ENCODE measurements at regions not wholly inside any gene's neighbourhood (a gene's known extent, or its start where the extent isn't known, plus 50 kb on each side); places are given as distances from the start of the nearest gene placed in this dataset.

DNA sequence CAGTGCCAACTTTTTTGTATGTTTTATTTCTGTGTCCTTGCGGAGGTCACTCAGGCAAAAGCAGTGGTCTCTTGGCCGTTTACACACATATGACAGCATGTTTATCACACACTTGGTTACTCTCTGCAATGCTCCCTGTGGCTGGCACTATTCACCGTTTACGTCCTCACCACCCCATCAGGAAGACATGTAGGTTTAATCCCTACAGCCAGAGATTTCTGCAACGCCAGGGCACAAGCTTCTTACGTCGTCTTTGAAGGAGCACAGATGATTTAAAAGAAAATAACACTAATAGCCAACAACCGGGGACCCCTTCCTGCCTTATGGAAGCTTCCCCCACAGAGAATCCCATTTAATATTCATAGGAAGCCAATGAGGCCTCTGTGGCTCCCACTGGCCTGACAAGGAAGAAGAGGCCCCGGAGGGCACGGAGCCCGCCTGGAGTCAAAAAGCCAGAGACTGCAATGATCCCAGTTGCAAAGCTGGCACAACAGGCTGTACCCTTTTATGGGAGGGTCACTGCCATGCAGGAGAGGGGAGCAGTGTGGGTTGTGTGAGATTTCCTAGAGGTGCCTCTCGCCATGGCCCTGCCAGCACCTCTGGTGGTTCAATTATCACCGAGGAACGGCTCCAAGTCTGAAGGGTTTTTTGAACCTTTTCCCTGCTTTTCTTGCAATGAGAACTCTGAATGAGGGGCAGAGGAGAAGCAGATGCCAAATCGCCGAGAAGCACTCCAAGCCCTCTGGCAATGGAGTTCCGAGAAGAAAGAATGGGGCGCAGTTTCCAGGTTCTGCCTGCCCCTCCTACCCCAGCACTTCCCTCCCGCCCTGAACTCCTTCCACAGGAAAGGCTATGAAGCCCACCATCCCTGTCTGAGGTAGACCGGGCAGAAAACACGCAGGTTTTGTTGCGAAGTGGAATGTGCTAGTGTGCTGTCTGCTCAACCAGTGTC lies 96.2 kb downstream of the THBS2 start:
- WGBS (ENCODE audit: missing lambda C conversion rate): 84% methylated on average over 18 of the region's 22 CpGs

DNA sequence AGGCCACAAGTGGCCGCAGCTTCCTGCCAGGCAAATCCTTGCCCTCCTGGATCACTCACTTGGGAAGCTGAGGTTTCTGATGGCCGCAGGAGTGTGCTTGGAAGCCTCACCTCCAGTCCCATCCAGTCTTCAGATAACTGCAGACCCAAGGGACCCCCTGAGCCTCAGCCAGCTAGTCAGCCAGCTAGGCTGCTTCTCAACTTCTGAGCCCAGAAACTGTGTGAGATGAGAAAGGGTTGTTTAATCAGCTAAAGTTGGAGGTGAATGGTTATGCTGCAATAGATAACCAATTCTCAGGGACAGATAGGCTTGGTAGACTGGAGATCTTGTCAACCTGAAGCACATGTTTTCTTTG lies 96.9 kb downstream of the THBS2 start:
- H3K4me3 ChIP-seq: no peak overlapping the region
- POLR2A ChIA-PET: no interaction called here
- H3K27ac ChIP-seq: no peak overlapping the region
- DNase-seq (ENCODE audit: low read depth in 1 of 2, low spot score in 1 of 2): no peak
- no CpG with 5 or more reads among the region's 2 CpGs for WGBS (ENCODE audit: missing lambda C conversion rate)
- FAIRE-seq: no peak
- CTCF ChIA-PET: interaction anchor here (1.0 kb wide), 1 partner anchor 57 kb away, joined by 3 read pairs; no protein-coding TSS in a partner anchor
- no peak for ATAC-seq
- no peak overlapping the region for H3K4me2 ChIP-seq
- H3K9me3 ChIP-seq: no peaks in the 10 kb centered on the region
- TF ChIP-seq PHF8 (IDR thresholded peaks at IDR 0.05; ENCODE audit: borderline replicate concordance, low read depth) (no peak), CEBPB (IDR thresholded peaks at IDR 0.05) (no peak), ESRRA (IDR thresholded peaks at IDR 0.05; ENCODE audit: borderline replicate concordance, low read length) (no peak), ZC3H11A (IDR thresholded peaks at IDR 0.05) (no peak), HOXB13 (CRISPR knock-in tag; IDR thresholded peaks at IDR 0.05; ENCODE audit: low read depth) (no peak), BHLHE40 (IDR thresholded peaks at IDR 0.05; ENCODE audit: low read depth, low read length) (no peak), POLR2A (IDR thresholded peaks at IDR 0.05; ENCODE audit: low read length) (no peak), SMC3 (IDR thresholded peaks at IDR 0.05) (no peak)
- TF ChIP-seq, protein P1, sequence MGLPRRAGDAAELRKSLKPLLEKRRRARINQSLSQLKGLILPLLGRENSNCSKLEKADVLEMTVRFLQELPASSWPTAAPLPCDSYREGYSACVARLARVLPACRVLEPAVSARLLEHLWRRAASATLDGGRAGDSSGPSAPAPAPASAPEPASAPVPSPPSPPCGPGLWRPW (IDR thresholded peaks at IDR 0.05): no peak
- TF ChIP-seq, protein P2, sequence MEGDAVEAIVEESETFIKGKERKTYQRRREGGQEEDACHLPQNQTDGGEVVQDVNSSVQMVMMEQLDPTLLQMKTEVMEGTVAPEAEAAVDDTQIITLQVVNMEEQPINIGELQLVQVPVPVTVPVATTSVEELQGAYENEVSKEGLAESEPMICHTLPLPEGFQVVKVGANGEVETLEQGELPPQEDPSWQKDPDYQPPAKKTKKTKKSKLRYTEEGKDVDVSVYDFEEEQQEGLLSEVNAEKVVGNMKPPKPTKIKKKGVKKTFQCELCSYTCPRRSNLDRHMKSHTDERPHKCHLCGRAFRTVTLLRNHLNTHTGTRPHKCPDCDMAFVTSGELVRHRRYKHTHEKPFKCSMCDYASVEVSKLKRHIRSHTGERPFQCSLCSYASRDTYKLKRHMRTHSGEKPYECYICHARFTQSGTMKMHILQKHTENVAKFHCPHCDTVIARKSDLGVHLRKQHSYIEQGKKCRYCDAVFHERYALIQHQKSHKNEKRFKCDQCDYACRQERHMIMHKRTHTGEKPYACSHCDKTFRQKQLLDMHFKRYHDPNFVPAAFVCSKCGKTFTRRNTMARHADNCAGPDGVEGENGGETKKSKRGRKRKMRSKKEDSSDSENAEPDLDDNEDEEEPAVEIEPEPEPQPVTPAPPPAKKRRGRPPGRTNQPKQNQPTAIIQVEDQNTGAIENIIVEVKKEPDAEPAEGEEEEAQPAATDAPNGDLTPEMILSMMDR (IDR thresholded peaks at IDR 0.05): no peak
- no peaks in the 10 kb centered on the region for H3K4me1 ChIP-seq

More for the DNA sequence above, 96.2 kb downstream of the THBS2 start:
- Histone ChIP-seq H3K9me3 (no peaks in the 10 kb centered on the region), H3K4me1 (peaks cover 1% of the 10 kb centered on the region), H3K4me2 (no peak overlapping the region), H3K4me3 (no peak overlapping the region), H3K27ac (no peak overlapping the region)
- TF ChIP-seq MAZ (IDR thresholded peaks at IDR 0.05; ENCODE audit: borderline replicate concordance, low read depth, low read length) (no peak), FOSB (CRISPR knock-in tag; IDR thresholded peaks at IDR 0.05) (no peak), SREBF2 (IDR thresholded peaks at IDR 0.05) (no peak), CBX8 (IDR thresholded peaks at IDR 0.05) (no peak), CHD4 (IDR thresholded peaks at IDR 0.05; ENCODE audit: borderline replicate concordance) (no peak), GATA3 (IDR thresholded peaks at IDR 0.05; ENCODE audit: borderline replicate concordance) (no peak), FOXS1 (CRISPR knock-in tag; IDR thresholded peaks at IDR 0.05) (no peak), RFX5 (IDR thresholded peaks at IDR 0.05) (no peak), ZFP36 (IDR thresholded peaks at IDR 0.05; ENCODE audit: borderline replicate concordance, partially characterized antibody) (no peak), HOXB13 (CRISPR knock-in tag; IDR thresholded peaks at IDR 0.05; ENCODE audit: low read depth) (no peak), RCOR1 (IDR thresholded peaks at IDR 0.05; ENCODE audit: low read depth, low read length) (no peak)
- TF ChIP-seq, protein P3, sequence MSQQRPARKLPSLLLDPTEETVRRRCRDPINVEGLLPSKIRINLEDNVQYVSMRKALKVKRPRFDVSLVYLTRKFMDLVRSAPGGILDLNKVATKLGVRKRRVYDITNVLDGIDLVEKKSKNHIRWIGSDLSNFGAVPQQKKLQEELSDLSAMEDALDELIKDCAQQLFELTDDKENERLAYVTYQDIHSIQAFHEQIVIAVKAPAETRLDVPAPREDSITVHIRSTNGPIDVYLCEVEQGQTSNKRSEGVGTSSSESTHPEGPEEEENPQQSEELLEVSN (IDR thresholded peaks at IDR 0.05; ENCODE audit: borderline replicate concordance, low read depth): no peak
- TF ChIP-seq, protein P4, sequence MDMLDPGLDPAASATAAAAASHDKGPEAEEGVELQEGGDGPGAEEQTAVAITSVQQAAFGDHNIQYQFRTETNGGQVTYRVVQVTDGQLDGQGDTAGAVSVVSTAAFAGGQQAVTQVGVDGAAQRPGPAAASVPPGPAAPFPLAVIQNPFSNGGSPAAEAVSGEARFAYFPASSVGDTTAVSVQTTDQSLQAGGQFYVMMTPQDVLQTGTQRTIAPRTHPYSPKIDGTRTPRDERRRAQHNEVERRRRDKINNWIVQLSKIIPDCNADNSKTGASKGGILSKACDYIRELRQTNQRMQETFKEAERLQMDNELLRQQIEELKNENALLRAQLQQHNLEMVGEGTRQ (IDR thresholded peaks at IDR 0.05): no peak
- ChIA-PET CTCF (interaction anchor here (1.0 kb wide), 1 partner anchor 57 kb away, joined by 3 read pairs; no protein-coding TSS in a partner anchor), POLR2A (no interaction called here)
- ATAC-seq: no peak
- no peak for DNase-seq (ENCODE audit: low read depth in 1 of 2, low spot score in 1 of 2)
- FAIRE-seq: no peak

All from A549 (cell line).